Heart right ventricle (tissue), 16 donors: ENCODE measurements at regions not wholly inside any gene's neighbourhood (a gene's known extent, or its start where the extent isn't known, plus 50 kb on each side); places are given as distances from the start of the nearest gene placed in this dataset.

ENCODE experiments used
- ATAC-seq, 8 donors: fragments of 200-7000 bp; cut with Tn5 transposase; one replicate each; pipeline ENCODE4 v1.9.1; 2020; ENCODE audit warnings: mild to moderate bottlenecking in 8 of 8, moderate library complexity in 8 of 8, moderate number of reproducible peaks in 1 of 8
- DNase-seq, 2 donors: peaks; one replicate each; pipeline ENCODE4 v3.0.0-alpha.2; 2020
- H3K27ac ChIP-seq, 10 donors: fragments of 200-600 bp; sonication (generic) in 2 of 10; one replicate each; pipeline versions ENCODE4 v1.5.0 to v1.8.0; 2020 to 2022; ENCODE audit warnings: mild to moderate bottlenecking in 3 of 10
- H3K27me3 ChIP-seq, 7 donors: fragments of 200-600 bp; one replicate each; pipeline ENCODE4 v1.8.0; 2021 to 2022; ENCODE audit warnings: mild to moderate bottlenecking in 2 of 7
- H3K36me3 ChIP-seq, 9 donors: fragments of 200-600 bp; sonication (generic) in 1 of 9; one replicate each; pipeline versions ENCODE4 v1.5.0 to v1.8.0; 2020 to 2022; ENCODE audit warnings: mild to moderate bottlenecking in 2 of 9
- H3K4me1 ChIP-seq, 9 donors: fragments of 200-600 bp; sonication (generic) in 1 of 9; one replicate each; pipeline versions ENCODE4 v1.5.0 to v1.8.0; 2020 to 2022; ENCODE audit warnings: mild to moderate bottlenecking in 4 of 9
- H3K4me3 ChIP-seq, 10 donors: fragments of 200-600 bp; sonication (generic) in 2 of 10; one replicate each; pipeline versions ENCODE4 v1.5.0 to v1.8.0; 2020 to 2022; ENCODE audit warnings: mild to moderate bottlenecking in 7 of 10, moderate library complexity in 2 of 10
- H3K9me3 ChIP-seq, 11 donors: fragments of 200-600 bp in 10 of 11; sonication (generic) in 2 of 11; one replicate each; pipeline versions ENCODE4 v1.5.0 to v1.8.0; 2013 to 2022; ENCODE audit warnings: mild to moderate bottlenecking in 2 of 11, control low read depth in 1 of 11, moderate library complexity in 1 of 11
- WGBS, 2 donors: extraction: QIAGEN DNeasy Blood & Tissue Kit; methylation state at CpG; one replicate each; pipeline ENCODE4 v1.1.7; 2013; ENCODE audit warnings: inconsistent platforms in 1 of 2; 5-methylcytosine and 5-hydroxymethylcytosine counted together
- intact Hi-C, 10 donors: fragments of 100-400 bp; cut with DNase I; formaldehyde crosslinking; loops; one replicate each; pipeline versions ENCODE4 v1.11.1 to v1.14.2; 2022
- TF ChIP-seq, protein P1 (sequence below), 9 donors: fragments of 200-600 bp; sonication (generic) in 2 of 9; IDR thresholded peaks; one replicate each; pipeline versions ENCODE4 v1.5.0 to v1.8.0; 2021 to 2022; ENCODE audit warnings: antibody characterized with exemption in 9 of 9, mild to moderate bottlenecking in 5 of 9, moderate library complexity in 1 of 9
- donor health status: Arrhythmogenic right ventricular cardiomyopathy.
- donor health status: ischemic (EF 13 %, LVEDD 7.1; RV severe dilation, severe dysfunction).
- donor health status: healthy with polysubstance abuse.
- donor health status: DM: no; HTN: yes; CAD: no.
- donor health status: DM: no; HTN: no; CAD: no.
- donor health status: ischemic (EF 25% LVEDD 6.9; RV normal size, moderate dysfunction).
- donor health status: ischemic (EF 25% LVEDD 5.7; RV mildly dilated, moderate dysfunction).
- donor health status: healthy.
- donor health status: DM: yes; HTN: yes; CAD: no.
- donor health status: Ischemic cardiomyopathy.
- donor health status: ischemic (EF 35%, LVEDD 5.7; RV mildly dilated, moderate dysfunction).
- donor health status: nonischemic (EF 11% LVEDD 7.7; RV severe dilation, severe dysfunction).
- donor health status: DM: yes; HTN: yes; CAD: no.
- donor health status: PGD.
- donor health status: ischemic (EF 29% LVEDD 5.4; RV normal size, mild dysfunction).
- donor health status: nonischemic (EF 23%, LVEDD 6.1; RV moderate dilation, normal function).

DNA sequence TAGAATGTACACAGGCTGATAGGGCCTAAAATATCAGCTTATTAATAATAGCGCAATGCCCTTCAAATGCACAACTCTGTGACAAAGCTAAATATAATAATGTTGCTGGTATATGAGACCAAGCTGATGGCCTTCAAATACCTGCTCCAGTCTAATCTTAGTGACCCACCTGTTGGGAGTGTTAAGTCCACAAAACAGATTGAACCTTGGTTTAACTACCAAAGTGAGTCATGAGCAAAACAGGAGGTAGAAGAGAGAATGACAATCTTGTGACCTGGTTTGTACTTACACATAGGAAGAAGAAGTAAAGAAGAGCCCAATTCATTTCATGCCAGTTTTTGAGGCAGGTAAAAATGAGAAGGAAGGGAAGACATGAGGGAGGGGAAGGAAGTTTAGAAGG is 295.0 kb downstream of the NR4A2 start:
- no peaks in the 10 kb centered on the region for H3K4me1 ChIP-seq
- no peak for ATAC-seq
- no peak overlapping the region for H3K4me3 ChIP-seq
- H3K27me3 ChIP-seq, result no peaks in the 10 kb centered on the region
- 94 to 97% methylated on average over 1 of the region's 1 CpG for WGBS, 2 donors
- no peak for DNase-seq
- no peak overlapping the region for H3K27ac ChIP-seq
- H3K36me3 ChIP-seq, result no peaks in the 10 kb centered on the region
- H3K9me3 ChIP-seq, result peaks cover 0 to 10% (median 0%) of the 10 kb centered on the region in 11 donors
- intact Hi-C loops, result no loop called here
- TF ChIP-seq, protein P1, sequence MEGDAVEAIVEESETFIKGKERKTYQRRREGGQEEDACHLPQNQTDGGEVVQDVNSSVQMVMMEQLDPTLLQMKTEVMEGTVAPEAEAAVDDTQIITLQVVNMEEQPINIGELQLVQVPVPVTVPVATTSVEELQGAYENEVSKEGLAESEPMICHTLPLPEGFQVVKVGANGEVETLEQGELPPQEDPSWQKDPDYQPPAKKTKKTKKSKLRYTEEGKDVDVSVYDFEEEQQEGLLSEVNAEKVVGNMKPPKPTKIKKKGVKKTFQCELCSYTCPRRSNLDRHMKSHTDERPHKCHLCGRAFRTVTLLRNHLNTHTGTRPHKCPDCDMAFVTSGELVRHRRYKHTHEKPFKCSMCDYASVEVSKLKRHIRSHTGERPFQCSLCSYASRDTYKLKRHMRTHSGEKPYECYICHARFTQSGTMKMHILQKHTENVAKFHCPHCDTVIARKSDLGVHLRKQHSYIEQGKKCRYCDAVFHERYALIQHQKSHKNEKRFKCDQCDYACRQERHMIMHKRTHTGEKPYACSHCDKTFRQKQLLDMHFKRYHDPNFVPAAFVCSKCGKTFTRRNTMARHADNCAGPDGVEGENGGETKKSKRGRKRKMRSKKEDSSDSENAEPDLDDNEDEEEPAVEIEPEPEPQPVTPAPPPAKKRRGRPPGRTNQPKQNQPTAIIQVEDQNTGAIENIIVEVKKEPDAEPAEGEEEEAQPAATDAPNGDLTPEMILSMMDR (IDR thresholded peaks at IDR 0.05), result no peak

DNA sequence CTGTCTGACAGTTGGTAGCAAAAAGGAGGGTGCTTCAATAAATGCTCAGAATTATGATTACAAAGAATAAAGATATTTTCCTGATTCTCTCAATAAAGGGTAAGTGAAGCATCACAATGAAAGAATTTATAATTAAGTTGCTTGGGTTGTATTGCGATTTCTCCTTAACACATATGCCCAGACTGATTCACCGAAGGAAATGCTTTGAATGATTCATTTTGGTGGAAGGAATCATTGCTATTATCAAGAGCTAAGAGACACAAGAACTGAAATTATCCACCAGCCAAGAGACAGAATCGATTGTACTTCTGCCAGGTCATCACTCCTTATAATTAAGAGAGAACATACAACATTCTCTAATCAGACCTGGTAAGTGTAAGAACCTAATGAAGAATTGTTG is 301.4 kb downstream of the NR4A2 start:
- intact Hi-C loops, result no loop called here
- Histone ChIP-seq H3K4me1 (no peaks in the 10 kb centered on the region), H3K27me3 (no peaks in the 10 kb centered on the region), H3K4me3 (no peak overlapping the region), H3K36me3 (no peaks in the 10 kb centered on the region), H3K9me3 (peaks cover 0 to under 1% (median 0%) of the 10 kb centered on the region in 11 donors), H3K27ac (no peak overlapping the region)
- TF ChIP-seq, protein P1 (IDR thresholded peaks at IDR 0.05), result no peak
- 83 to 90% methylated on average over 3 of the region's 3 CpGs for WGBS, 2 donors
- no peak for DNase-seq
- no peak for ATAC-seq

DNA sequence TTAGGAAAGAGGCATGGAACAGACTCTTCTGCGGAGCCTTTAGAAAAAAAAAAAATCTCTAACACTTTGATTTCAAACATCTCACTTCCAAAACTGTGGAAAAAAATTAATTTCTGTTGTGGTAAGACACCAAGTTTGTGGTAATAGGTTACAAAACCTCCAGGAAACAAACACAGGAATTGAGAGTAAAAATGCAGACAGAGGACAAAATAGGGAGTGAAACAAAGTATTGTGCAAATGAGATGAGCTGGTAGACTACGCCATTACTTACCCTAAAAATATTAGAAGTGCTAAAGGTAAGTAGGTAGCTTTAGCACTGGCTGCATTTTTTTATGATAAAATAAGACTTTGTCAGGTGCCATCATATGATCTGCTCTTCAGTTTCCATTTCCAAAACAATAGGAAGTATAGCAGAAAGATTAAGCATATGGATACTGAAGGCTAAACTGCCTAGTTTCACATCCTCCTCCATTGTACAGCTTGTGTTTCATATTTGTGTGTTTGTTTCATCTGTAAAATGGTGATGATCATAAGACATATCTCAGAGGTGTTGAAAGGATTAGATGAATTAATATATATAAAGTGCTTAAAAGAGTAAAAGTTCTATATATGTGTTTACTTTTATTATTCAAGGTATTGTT is 309.2 kb downstream of the NR4A2 start:
- H3K36me3 ChIP-seq, result no peaks in the 10 kb centered on the region
- DNase-seq, result no peak
- peaks cover 0 to 3% (median 0%) of the 10 kb centered on the region in 9 donors for H3K4me1 ChIP-seq
- H3K27me3 ChIP-seq, result no peaks in the 10 kb centered on the region
- H3K4me3 ChIP-seq, result no peak overlapping the region
- 74 to 87% methylated on average over 2 of the region's 2 CpGs for WGBS, 2 donors
- peaks cover 0 to 3% (median 0%) of the 10 kb centered on the region in 11 donors for H3K9me3 ChIP-seq
- TF ChIP-seq, protein P1 (IDR thresholded peaks at IDR 0.05), result no peak
- peak overlapping the region in 1 of 10 donors; percentile 10 for H3K27ac ChIP-seq
- intact Hi-C loops, result no loop called here
- no peak for ATAC-seq

DNA sequence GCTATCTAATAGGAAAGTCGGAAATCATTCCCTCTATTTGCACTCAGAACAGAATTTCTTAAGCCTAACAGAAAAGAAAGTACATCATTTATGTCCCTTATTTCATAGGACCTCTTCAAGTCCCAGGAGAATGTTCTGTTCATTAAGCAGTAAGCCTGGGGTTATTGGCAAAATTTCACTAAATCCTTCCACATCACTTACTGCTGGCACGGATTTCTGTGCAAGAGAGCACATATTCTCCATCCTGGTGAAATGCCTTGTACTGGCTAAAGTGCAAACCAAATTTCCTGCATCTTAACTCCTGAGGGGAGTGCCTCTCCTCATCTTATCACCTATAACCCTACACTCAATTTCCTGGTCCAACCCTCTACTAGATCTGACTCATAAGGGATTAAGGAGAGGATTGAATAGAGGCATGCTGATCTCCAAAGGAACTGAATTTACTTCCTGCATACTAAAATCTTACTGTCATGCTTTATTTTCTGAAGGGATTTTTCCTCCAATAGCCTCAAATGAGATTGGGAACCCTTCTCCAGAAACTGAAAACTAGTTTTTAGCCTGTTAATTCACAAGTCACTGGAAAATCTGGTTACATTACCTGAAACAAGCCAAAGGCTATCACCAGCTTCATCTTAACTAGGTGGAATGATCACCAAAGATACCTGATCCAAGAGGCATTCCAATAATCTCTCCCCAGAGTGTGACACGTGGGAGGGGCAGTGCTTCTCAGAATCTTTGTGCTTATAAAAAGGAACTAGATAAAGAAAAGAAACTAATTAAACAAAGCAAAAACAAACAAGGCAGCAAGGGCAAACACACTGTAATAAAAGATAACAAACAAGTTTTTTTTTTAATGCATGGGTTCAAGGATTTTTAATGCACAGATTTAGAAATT is 311.1 kb downstream of the NR4A2 start:
- no peak for DNase-seq
- ATAC-seq, result no peak
- H3K36me3 ChIP-seq, result no peaks in the 10 kb centered on the region
- TF ChIP-seq, protein P1 (IDR thresholded peaks at IDR 0.05), result no peak
- H3K4me1 ChIP-seq, result peaks cover 0 to 3% (median 0%) of the 10 kb centered on the region in 9 donors
- H3K4me3 ChIP-seq, result no peak overlapping the region
- intact Hi-C loops, result no loop called here
- H3K27me3 ChIP-seq, result no peaks in the 10 kb centered on the region
- WGBS, 2 donors, result 49 to 51% methylated on average over 3 of the region's 3 CpGs
- peaks cover 0 to 3% (median 0%) of the 10 kb centered on the region in 11 donors for H3K9me3 ChIP-seq
- H3K27ac ChIP-seq, result no peak overlapping the region
